HFFc6 (cell line): ENCODE measurements at regions not wholly inside any gene's neighbourhood (a gene's known extent, or its start where the extent isn't known, plus 50 kb on each side); places are given as distances from the start of the nearest gene placed in this dataset.

ENCODE experiments used
- DNase-seq: peaks from one replicate; pipeline ENCODE4 v3.0.0-alpha.2; 2018
- H3K27ac Mint-ChIP-seq: 2 replicates; pipeline ENCODE4 v1.8.0; 2020; ENCODE audit warnings: mild to moderate bottlenecking, mixed read lengths
- H3K27me3 Mint-ChIP-seq: 2 replicates; pipeline ENCODE4 v1.8.0; 2021; ENCODE audit warnings: mild to moderate bottlenecking, moderate library complexity, mixed read lengths; ENCODE audit not compliant: insufficient read depth
- H3K36me3 Mint-ChIP-seq: 2 replicates; pipeline ENCODE4 v1.8.0; 2021; ENCODE audit warnings: low read depth, mixed read lengths
- H3K4me1 Mint-ChIP-seq: 2 replicates; pipeline ENCODE4 v1.8.0; 2020; ENCODE audit warnings: low read depth, mixed read lengths
- H3K4me3 Mint-ChIP-seq: 2 replicates; pipeline ENCODE4 v1.8.0; 2020; ENCODE audit warnings: mild to moderate bottlenecking, moderate library complexity, mixed read lengths
- H3K9me3 Mint-ChIP-seq: 2 replicates; pipeline ENCODE4 v1.8.0; 2020; ENCODE audit warnings: mild to moderate bottlenecking, mixed read lengths
- CTCF ChIP-seq: fragments of 200-600 bp; sonication (generic); IDR thresholded peaks from 2 replicates; pipeline ENCODE4 v1.5.0; 2021; ENCODE audit warnings: antibody characterized with exemption, mild to moderate bottlenecking

- peaks cover 24% of the 10 kb centered on the region for H3K9me3 Mint-ChIP-seq
- H3K27me3 Mint-ChIP-seq, result no peaks in the 10 kb centered on the region
- no peaks in the 10 kb centered on the region for H3K36me3 Mint-ChIP-seq
- no peak overlapping the region for H3K27ac Mint-ChIP-seq
- no peak for DNase-seq
- H3K4me1 Mint-ChIP-seq, result no peaks in the 10 kb centered on the region
- TF ChIP-seq CTCF, result no peak
- no peak overlapping the region for H3K4me3 Mint-ChIP-seq
Measured at GRCh38 chr13:53512635-53513034, 484.0 kb downstream of the OLFM4 start.

- Mint-ChIP-seq H3K4me3 (no peak overlapping the region), H3K4me1 (no peaks in the 10 kb centered on the region), H3K36me3 (no peaks in the 10 kb centered on the region), H3K9me3 (peaks cover 24% of the 10 kb centered on the region), H3K27ac (no peak overlapping the region), H3K27me3 (no peaks in the 10 kb centered on the region)
- no peak for DNase-seq
- TF ChIP-seq CTCF, result no peak
Measured at GRCh38 chr13:53513226-53513625, 484.6 kb downstream of the OLFM4 start.

- no peak overlapping the region for H3K4me3 Mint-ChIP-seq
- DNase-seq, result no peak
- no peaks in the 10 kb centered on the region for H3K4me1 Mint-ChIP-seq
- H3K9me3 Mint-ChIP-seq, result peaks cover 40% of the 10 kb centered on the region
- H3K36me3 Mint-ChIP-seq, result no peaks in the 10 kb centered on the region
- no peak for TF ChIP-seq CTCF
- no peaks in the 10 kb centered on the region for H3K27me3 Mint-ChIP-seq
- no peak overlapping the region for H3K27ac Mint-ChIP-seq
Measured at GRCh38 chr13:53520132-53520531, 491.5 kb downstream of the OLFM4 start.

- Mint-ChIP-seq H3K27me3 (no peaks in the 10 kb centered on the region), H3K36me3 (no peaks in the 10 kb centered on the region), H3K9me3 (peaks cover 46% of the 10 kb centered on the region), H3K4me1 (no peaks in the 10 kb centered on the region), H3K4me3 (no peak overlapping the region), H3K27ac (no peak overlapping the region)
- no peak for DNase-seq
- no peak for TF ChIP-seq CTCF
Measured at GRCh38 chr13:53522034-53522433, 493.4 kb downstream of the OLFM4 start.

- Mint-ChIP-seq H3K9me3 (peaks cover 45% of the 10 kb centered on the region), H3K27ac (no peak overlapping the region), H3K36me3 (no peaks in the 10 kb centered on the region), H3K4me3 (no peak overlapping the region), H3K27me3 (no peaks in the 10 kb centered on the region; the same call in 1 of the 2 replicates), H3K4me1 (no peaks in the 10 kb centered on the region)
- no peak for TF ChIP-seq CTCF
- DNase-seq, result no peak
Measured at GRCh38 chr13:53537586-53537985, 509.0 kb downstream of the OLFM4 start.

- no peak for DNase-seq
Measured at GRCh38 chr13:53545340-53545941, 516.8 kb downstream of the OLFM4 start.

More at GRCh38 chr13:53545340-53545941, 516.8 kb downstream of the OLFM4 start:
- H3K4me3 Mint-ChIP-seq, result no peak overlapping the region
- H3K9me3 Mint-ChIP-seq, result peaks cover 60% of the 10 kb centered on the region
- no peaks in the 10 kb centered on the region for H3K36me3 Mint-ChIP-seq
- no peak for TF ChIP-seq CTCF
- H3K4me1 Mint-ChIP-seq, result no peaks in the 10 kb centered on the region
- no peaks in the 10 kb centered on the region for H3K27me3 Mint-ChIP-seq
- no peak overlapping the region for H3K27ac Mint-ChIP-seq
